HG03575 (cell line): ENCODE measurements at regions not wholly inside any gene's neighbourhood (a gene's known extent, or its start where the extent isn't known, plus 50 kb on each side); places are given as distances from the start of the nearest gene placed in this dataset.

Experiments used
- ATAC-seq: cut with Tn5 transposase; IDR thresholded peaks from one replicate; pipeline ENCODE4 v1.9.1; 2021; ENCODE audit not compliant: unreplicated experiment, insufficient number of reproducible peaks, low FRiP score; ENCODE audit errors: extremely low read depth

- no peak for ATAC-seq
These were observed 97.0 kb upstream of the SLC35G4 start for GRCh38 chr18:11512096-11513025.

GRCh38 chr18:11511434-11512095 lies 97.8 kb upstream of the SLC35G4 start:
- peak; percentile 80 for ATAC-seq

GRCh38 chr18:11506856-11507255 lies 102.5 kb upstream of the SLC35G4 start:
- ATAC-seq: no peak

DNA sequence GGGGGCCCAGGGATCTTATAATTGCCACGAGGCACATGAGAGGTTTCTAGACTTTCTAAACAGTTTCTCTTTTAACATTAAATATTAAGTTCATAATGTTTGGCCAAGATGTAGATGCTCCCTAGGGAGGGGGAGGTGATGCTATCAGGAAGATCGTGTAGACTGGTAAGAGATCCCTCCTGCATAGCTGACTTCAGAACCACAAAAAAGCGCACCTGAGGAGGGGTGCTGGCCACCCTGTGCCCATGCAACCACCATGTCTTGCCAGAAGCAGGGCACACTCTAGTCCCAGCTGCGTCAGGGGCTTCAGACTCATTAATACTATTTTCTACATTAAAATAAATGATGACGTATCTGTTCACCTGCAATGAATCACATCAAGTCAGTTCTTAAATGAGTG lies 103.4 kb upstream of the SLC35G4 start:
- no peak for ATAC-seq

DNA sequence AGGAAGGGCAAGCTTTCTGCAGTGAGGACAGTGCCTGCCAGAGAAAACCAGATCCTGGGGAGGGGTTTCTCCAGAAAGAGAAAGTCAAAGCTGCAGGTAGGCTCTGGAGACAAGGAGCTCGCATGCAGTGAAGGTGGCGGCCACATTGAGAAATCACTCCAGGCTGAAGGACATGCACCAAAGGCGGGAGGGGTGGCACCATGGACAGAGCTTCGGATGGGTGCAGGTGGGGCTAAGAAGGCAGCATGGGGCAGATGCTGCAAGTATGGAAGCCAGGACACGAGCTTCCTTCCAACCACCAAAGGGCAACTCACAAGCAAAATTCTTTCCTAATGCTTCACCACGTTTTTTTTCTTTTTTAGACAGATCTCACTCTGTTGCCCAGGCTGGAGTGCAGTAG lies 104.4 kb upstream of the SLC35G4 start:
- ATAC-seq: no peak

DNA sequence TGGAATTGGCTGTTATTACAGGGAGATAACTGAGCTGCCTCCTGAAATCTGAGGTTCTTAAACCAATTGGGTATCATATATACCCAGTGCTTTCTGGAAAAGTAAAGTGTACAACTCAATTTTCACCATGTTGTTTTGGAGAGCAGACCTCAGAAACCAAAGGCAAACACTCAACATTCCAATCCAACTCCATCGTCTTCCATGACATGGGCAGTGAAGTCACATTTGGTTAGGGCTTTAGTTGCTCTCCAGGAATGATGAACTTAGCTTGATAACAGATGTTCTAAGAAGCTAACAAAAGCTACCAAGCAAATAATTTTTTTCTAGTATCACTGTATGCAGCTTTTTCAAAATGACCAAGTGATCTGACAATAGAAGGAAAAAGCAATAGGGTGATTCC lies 107.0 kb upstream of the SLC35G4 start:
- no peak for ATAC-seq

DNA sequence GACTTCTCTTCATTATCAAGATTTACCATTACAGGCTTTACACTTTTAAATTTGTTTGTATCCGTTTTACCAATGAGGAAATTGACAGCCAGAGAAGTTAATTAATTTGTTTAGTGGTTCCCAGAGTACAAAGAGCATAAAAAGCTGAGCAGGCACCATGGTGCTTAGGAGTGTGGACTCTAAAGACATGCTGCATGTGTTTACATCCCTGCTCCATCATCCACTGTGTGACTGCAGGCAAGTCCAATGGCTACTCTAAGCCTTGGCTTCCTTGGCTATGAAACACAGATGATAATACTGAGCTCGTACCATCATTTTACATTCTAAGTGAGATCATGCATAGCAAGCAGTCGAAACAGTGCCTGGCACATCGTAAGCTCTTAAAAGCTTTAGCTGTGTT lies 108.0 kb upstream of the SLC35G4 start:
- no peak for ATAC-seq

DNA sequence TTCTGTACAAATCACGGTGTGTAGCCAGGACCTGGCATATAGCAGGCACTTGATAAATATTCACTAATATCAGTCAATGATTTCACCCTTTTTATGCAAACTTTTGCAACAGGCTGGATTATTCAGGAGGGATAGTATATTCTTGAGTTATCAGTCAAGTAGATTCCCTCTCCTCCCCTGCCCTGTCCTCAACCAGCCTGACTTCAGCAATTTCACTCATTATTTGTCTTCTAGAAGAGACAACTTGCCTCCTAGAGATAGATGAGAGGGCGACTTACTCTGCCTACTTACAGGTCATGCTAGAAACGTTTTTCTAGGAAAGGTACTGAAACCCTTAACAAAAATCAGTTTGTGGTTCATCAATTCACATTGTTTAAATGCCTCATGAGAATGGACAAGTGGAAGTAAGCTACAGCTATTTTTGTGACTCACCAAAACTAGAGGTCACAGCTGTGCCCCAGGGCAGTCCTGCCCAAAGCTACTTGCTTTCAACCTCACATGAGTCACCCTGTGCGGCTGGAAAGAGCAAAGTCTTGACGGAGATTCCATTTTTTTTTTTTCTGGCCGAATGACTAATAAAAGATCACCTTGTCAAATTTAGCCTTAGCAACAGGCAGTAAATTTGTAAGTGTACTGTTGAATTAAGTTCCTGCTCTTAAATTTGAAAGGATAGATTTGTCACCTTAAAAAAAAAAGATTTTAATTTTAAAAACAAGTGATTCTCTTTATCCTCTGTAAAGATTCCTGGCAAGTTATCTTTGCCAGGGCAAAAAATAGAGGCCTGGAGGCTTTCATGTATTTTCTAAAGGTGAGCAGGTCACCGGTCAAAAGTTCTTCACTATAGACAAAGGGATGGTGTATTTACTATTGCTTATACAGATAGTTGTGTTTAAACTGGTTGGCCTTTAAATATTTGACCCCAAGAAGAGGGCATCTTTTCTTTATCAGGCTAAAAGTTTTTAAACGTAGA lies 109.0 kb upstream of the SLC35G4 start:
- ATAC-seq: peak; percentile 76

DNA sequence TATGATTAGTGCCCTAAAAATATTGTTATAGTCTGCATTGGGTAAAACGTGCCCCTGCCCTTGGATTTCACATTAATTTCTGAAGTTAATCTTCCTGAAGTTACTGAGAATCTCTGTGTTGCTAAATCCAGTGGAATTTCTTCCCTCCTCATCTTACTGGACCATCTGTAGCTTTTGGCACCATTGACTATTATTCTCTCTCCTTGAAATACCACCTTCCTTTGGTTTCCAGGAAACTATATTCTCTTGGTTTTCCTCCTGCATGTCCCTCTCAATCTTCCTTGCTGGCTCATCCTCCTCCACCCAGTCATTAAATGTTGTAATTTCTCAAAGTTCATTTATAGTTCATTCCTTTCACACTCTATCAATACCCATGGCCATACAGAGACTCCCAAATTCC lies 110.6 kb upstream of the SLC35G4 start:
- no peak for ATAC-seq

- ATAC-seq: no peak
These were observed 111.8 kb upstream of the SLC35G4 start for GRCh38 chr18:11497585-11497984.

GRCh38 chr18:11496526-11497172 lies 112.7 kb upstream of the SLC35G4 start:
- no peak for ATAC-seq

DNA sequence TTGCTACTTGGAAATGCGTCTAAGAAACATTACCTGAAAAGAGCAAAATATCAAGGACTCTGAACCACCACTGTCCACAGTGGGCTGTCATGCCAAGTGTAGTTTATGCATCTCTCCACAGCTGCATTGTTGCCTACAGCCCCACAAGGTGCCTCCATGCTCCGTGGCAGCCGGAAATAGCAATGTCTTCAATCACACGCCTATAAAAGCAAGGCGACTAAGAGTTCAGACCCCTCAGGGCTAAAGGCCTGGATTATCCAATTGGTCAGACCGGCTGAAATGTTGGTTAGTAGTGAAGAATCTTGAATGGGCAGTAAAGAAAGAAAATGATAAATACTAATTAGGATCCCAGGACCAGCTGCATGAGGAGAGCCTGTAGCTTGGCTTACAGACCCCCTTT lies 114.0 kb upstream of the SLC35G4 start:
- ATAC-seq: no peak

- ATAC-seq: no peak
These were observed 115.3 kb upstream of the SLC35G4 start for GRCh38 chr18:11494107-11494506.

- no peak for ATAC-seq
These were observed 120.0 kb upstream of the SLC35G4 start for GRCh38 chr18:11489266-11489899.

DNA sequence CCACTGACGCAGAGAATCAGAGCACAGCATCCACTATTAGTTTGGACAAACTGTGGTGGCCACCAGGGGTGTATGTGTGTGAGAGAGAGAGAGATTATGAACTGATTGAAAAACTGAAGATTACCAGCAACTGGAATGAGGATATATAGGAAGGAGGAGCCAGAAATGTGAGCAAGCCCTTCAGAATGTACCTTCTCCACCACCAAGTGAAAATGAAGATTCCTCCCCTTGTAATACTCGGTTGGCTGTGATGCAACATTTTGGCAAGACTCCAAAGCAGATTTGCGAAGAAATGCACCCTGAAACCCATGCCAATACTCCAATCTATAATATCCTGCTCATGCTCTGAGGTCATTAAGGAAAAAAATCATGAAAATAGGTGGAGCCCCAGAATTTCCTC lies 121.2 kb upstream of the SLC35G4 start:
- ATAC-seq: no peak

- no peak for ATAC-seq
These were observed 122.0 kb upstream of the SLC35G4 start for GRCh38 chr18:11487390-11487789.

DNA sequence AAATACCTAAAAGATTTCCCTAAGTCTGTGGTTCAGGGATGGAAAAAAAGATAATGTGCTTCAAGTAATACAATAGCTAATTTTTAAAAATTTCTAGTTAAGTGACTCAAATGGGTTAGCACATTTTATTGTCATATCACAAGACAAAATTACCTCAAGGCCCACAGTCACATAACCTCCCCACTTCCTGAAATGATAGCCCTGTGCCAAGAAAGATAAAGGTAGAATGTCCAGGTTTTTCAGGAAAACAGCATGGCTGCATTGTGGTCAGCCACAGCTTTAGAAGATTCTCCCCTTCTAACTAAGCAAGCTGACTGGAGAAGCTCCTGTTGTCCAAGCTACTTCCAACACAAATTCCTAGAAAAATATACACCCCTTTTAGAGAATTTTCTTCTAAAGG lies 127.1 kb upstream of the SLC35G4 start:
- no peak for ATAC-seq

DNA sequence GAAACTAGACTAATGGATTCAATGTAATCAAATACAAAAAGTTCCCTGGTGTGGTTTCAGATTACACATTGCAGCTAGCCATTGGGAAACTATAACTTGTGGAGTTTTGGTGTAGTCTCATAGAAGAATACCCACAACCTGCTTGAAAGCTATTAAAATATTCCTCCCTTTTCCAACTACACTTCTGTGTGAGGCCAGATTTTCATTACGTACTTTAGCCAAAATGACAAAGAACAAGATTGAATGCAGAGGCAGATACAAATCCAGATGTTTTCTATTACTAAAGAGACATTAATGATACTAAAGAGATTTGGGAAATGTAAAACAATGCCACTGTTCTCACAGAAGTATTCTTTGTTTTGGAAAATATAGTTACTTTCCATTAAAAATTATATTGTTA lies 128.7 kb upstream of the SLC35G4 start:
- no peak for ATAC-seq
